ENCODE measurements at regions not wholly inside any gene's neighbourhood (a gene's known extent, or its start where the extent isn't known, plus 50 kb on each side); places are given as distances from the start of the nearest gene placed in this dataset.
A peak's percentile ranks its signal among the peaks of the same experiment; 100 is the strongest.
"Not testable (repeated sequence)": the region's sequence is repeated elsewhere in the genome, so short reads cannot be mapped to it uniquely, and the experiment has no call there.

DNA sequence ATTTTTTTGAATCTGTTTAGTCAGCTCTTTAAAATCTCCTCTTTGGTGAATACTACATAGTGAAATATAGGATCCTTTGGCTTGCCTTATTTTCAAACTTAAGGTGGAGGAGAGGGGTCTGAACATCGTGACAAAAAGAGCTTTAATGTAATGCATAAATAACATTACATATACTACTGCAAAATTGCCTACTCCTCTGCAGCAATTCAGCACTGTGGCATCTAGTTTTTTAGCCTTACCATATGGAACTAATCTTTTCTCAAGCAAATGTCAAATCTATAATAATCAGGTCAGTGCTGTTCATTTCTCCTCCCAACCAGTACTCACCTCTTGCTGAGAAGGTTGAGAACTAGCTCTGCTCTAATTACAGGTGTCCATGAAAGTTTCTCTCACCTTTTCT is 394.0 kb upstream of the CDIN1 start:
- Histone ChIP-seq H3K4me1 (no peaks in the 10 kb centered on the region), H3K4me3 (no peak overlapping the region), H3K36me3 (no peaks in the 10 kb centered on the region), H3K27me3 (no peaks in the 10 kb centered on the region), H3K27ac (no peak overlapping the region), H3K9me3 (no peaks in the 10 kb centered on the region)
- 65 to 83% methylated on average over 1 of the region's 1 CpG for WGBS, 2 donors
- DNase-seq (no peak), ATAC-seq (no peak), FAIRE-seq (no peak)
- TF ChIP-seq, protein P1, sequence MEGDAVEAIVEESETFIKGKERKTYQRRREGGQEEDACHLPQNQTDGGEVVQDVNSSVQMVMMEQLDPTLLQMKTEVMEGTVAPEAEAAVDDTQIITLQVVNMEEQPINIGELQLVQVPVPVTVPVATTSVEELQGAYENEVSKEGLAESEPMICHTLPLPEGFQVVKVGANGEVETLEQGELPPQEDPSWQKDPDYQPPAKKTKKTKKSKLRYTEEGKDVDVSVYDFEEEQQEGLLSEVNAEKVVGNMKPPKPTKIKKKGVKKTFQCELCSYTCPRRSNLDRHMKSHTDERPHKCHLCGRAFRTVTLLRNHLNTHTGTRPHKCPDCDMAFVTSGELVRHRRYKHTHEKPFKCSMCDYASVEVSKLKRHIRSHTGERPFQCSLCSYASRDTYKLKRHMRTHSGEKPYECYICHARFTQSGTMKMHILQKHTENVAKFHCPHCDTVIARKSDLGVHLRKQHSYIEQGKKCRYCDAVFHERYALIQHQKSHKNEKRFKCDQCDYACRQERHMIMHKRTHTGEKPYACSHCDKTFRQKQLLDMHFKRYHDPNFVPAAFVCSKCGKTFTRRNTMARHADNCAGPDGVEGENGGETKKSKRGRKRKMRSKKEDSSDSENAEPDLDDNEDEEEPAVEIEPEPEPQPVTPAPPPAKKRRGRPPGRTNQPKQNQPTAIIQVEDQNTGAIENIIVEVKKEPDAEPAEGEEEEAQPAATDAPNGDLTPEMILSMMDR (IDR thresholded peaks at IDR 0.05): no peak
- intact Hi-C loops (cut with DNase I): no loop called here

DNA sequence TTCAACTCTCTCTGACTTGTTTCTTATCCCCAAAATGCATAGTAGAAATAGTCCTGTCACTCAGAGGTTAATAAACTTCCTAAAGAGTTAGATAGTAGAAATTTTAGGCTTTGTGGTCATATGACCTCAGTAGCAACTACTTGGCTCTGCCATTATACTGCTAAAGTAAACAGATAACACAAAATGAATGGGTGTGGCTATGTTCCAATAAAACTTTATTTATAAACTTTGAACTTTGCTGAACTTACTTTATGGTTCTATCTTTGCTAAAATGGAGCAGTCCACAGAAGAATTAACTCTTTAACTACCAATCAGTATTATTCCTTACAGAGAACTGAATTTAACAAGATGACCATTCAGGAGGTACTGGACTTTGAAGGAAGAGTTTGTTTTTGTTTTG is 393.6 kb upstream of the CDIN1 start:
- no peak for FAIRE-seq
- Histone ChIP-seq H3K4me1 (no peaks in the 10 kb centered on the region), H3K4me3 (no peak overlapping the region), H3K27me3 (no peaks in the 10 kb centered on the region), H3K36me3 (no peaks in the 10 kb centered on the region), H3K9me3 (no peaks in the 10 kb centered on the region), H3K27ac (no peak overlapping the region)
- DNase-seq: no peak
- ATAC-seq: no peak
- intact Hi-C loops (cut with DNase I): no loop called here
- TF ChIP-seq, protein P1 (IDR thresholded peaks at IDR 0.05): no peak

DNA sequence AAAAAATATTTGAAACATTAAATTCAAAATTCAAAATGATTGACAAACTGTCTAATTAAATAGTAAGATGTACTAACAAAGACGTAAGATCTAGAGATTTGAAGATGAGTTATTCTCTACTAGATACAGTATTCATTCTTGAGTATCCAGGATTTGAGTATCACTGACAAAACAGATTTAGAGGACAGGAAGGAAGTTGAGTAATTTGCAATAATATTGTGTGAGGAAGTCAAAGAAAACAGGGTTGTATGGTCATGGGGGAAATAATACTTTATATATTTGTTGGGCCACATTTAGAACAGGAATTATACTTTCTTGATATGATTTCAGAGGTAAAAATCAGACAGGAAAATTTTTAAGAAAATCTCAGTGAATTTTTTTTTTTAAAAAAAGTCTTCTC is 393.1 kb upstream of the CDIN1 start:
- WGBS, 2 donors: 60 to 86% methylated on average over 1 of the region's 1 CpG
- intact Hi-C loops (cut with DNase I): no loop called here
- TF ChIP-seq, protein P1 (IDR thresholded peaks at IDR 0.05): no peak
- FAIRE-seq (no peak), ATAC-seq (no peak), DNase-seq (no peak)
- no peaks in the 10 kb centered on the region for H3K36me3 ChIP-seq
- H3K9me3 ChIP-seq: no peaks in the 10 kb centered on the region
- no peaks in the 10 kb centered on the region for H3K4me1 ChIP-seq
- H3K27ac ChIP-seq: no peak overlapping the region
- no peak overlapping the region for H3K4me3 ChIP-seq
- no peaks in the 10 kb centered on the region for H3K27me3 ChIP-seq

DNA sequence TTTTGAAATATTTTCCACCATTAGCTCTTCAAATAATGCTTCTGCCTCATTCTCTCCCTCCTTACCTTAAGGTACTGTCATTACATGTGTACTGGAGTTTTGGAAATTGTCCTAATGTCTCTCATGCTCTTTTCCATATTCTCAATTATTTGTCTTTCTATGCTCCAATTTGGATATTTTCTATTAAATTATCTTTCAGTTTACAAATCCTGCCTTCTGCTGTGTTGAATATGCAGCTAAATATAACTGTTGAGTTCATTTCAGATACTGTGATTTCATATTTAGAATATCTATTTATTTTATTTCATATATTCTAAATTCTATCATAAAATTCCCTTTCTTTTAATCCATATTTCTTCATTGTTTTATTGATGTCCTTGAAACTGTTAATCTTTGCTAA is 388.0 kb upstream of the CDIN1 start:
- DNase-seq (no peak), FAIRE-seq (no peak), ATAC-seq (no peak)
- H3K4me1 ChIP-seq: no peaks in the 10 kb centered on the region
- H3K4me3 ChIP-seq: no peak overlapping the region
- H3K9me3 ChIP-seq: no peaks in the 10 kb centered on the region
- TF ChIP-seq, protein P1 (IDR thresholded peaks at IDR 0.05): no peak
- H3K27me3 ChIP-seq: no peaks in the 10 kb centered on the region
- intact Hi-C loops (cut with DNase I): no loop called here
- H3K27ac ChIP-seq: no peak overlapping the region
- no peaks in the 10 kb centered on the region for H3K36me3 ChIP-seq

DNA sequence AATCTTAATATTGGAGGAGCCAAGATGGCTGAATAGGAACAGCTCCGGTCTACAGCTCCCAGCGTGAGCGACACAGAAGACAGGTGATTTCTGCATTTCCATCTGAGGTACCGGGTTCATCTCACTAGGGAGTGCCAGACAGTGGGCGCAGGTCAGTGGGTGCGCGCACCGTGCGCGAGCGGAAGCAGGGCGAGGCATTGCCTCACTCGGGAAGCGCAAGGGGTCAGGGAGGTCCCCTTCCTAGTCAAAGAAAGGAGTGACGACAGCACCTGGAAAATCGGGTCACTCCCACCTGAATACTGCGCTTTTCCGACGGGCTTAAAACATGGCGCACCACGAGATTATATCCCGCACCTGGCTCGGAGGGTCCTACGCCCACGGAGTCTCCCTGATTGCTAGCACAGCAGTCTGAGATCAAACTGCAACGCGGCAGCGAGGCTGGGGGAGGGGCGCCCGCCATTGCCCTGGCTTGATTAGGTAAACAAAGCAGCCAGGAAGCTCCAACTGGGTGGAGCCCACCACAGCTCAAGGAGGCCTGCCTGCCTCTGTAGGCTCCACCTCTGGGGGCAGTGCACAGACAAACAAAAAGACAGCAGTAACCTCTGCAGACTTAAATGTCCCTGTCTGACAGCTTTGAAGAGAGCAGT is 383.9 kb upstream of the CDIN1 start:
- H3K27ac ChIP-seq; H3K9me3 ChIP-seq; H3K4me3 ChIP-seq; ATAC-seq; H3K27me3 ChIP-seq; H3K36me3 ChIP-seq; intact Hi-C loops (cut with DNase I); FAIRE-seq; H3K4me1 ChIP-seq: not testable (repeated sequence)
- 91 to 96% methylated on average over 28 to 29 of the region's 30 CpGs for WGBS, 2 donors
- DNase-seq: peak in 1 of 6 donors; percentile 17

Measured in pancreas (tissue), 10 donors.